ENCODE measurements at regions not wholly inside any gene's neighbourhood (a gene's known extent, or its start where the extent isn't known, plus 50 kb on each side); places are given as distances from the start of the nearest gene placed in this dataset.

DNA sequence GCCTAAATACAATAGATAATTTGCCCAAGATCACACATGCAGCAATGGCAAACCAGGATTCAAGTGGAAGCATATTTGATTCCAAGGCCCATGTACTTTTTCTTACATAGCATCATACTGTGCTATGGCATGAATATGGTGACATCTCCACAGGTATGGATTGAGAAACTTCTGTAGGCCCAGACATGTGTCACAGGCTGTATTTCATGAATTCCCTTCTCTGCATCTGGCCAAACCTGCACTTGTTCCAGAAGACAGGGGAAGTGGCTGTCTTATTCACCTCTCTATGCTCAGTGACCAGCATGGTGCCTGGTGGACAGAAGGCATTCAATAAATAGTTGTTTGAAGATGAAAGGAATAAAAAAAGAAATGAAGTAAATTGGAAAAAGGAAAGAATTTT lies 77.3 kb upstream of the TMEM164 start:
- TF ChIP-seq, protein P1, sequence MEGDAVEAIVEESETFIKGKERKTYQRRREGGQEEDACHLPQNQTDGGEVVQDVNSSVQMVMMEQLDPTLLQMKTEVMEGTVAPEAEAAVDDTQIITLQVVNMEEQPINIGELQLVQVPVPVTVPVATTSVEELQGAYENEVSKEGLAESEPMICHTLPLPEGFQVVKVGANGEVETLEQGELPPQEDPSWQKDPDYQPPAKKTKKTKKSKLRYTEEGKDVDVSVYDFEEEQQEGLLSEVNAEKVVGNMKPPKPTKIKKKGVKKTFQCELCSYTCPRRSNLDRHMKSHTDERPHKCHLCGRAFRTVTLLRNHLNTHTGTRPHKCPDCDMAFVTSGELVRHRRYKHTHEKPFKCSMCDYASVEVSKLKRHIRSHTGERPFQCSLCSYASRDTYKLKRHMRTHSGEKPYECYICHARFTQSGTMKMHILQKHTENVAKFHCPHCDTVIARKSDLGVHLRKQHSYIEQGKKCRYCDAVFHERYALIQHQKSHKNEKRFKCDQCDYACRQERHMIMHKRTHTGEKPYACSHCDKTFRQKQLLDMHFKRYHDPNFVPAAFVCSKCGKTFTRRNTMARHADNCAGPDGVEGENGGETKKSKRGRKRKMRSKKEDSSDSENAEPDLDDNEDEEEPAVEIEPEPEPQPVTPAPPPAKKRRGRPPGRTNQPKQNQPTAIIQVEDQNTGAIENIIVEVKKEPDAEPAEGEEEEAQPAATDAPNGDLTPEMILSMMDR (IDR thresholded peaks at IDR 0.05) = no peak
- Histone ChIP-seq H3K4me1 (ENCODE audit: control insufficient read depth, insufficient read depth, low read length) (no peaks in the 10 kb centered on the region), H3K9me3 (ENCODE audit: control insufficient read depth, insufficient read depth, low read length) (no peaks in the 10 kb centered on the region), H3K27ac (ENCODE audit: low read length) (no peak overlapping the region), H3K36me3 (ENCODE audit: control insufficient read depth, insufficient read depth, low read length) (no peaks in the 10 kb centered on the region), H3K4me3 (ENCODE audit: low read length) (no peak overlapping the region), H3K27me3 (ENCODE audit: control insufficient read depth, insufficient read depth, low read length) (no peaks in the 10 kb centered on the region)
- Mint-ChIP-seq H3K4me1 (no peaks in the 10 kb centered on the region), H3K36me3 (no peaks in the 10 kb centered on the region), H3K27me3 (ENCODE audit: low read depth in 2 of 2) (no peaks in the 10 kb centered on the region), H3K27ac (no peak overlapping the region), H3K9me3 (no peaks in the 10 kb centered on the region), H3K4me3 (no peak overlapping the region)
- ATAC-seq (no peak), DNase-seq (no peak)
- intact Hi-C loops (cut with micrococcal nuclease) = no loop called here

DNA sequence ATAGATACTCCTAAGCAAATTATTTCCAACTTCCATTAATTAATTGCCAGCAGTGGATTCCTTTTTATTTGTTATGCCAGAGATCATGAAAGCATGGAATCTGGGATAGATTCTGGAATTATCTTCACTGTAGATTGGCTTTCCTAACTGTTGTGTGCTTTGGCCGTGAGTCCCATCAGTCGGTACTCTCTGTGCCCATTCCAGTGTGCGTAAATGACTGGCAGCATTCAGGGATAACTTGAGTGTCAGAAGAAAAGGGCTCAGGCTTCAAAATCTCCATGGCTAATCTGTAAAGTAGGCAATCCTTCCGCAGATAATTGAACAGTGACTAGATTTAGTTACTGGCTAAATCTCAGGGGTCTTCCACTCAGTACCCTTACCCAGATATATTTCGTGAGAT lies 76.8 kb upstream of the TMEM164 start:
- no peaks in the 10 kb centered on the region for H3K36me3 ChIP-seq (ENCODE audit: control insufficient read depth, insufficient read depth, low read length)
- no peaks in the 10 kb centered on the region for H3K27me3 Mint-ChIP-seq (ENCODE audit: low read depth in 2 of 2)
- H3K27me3 ChIP-seq (ENCODE audit: control insufficient read depth, insufficient read depth, low read length) = no peaks in the 10 kb centered on the region
- no peaks in the 10 kb centered on the region for H3K9me3 Mint-ChIP-seq
- no peak overlapping the region for H3K27ac Mint-ChIP-seq
- H3K4me1 Mint-ChIP-seq = no peaks in the 10 kb centered on the region
- no peak overlapping the region for H3K27ac ChIP-seq (ENCODE audit: low read length)
- intact Hi-C loops (cut with micrococcal nuclease) = no loop called here
- H3K4me1 ChIP-seq (ENCODE audit: control insufficient read depth, insufficient read depth, low read length) = no peaks in the 10 kb centered on the region
- no peak overlapping the region for H3K4me3 Mint-ChIP-seq
- H3K9me3 ChIP-seq (ENCODE audit: control insufficient read depth, insufficient read depth, low read length) = no peaks in the 10 kb centered on the region
- no peak for ATAC-seq
- TF ChIP-seq, protein P1 (IDR thresholded peaks at IDR 0.05) = no peak
- no peak overlapping the region for H3K4me3 ChIP-seq (ENCODE audit: low read length)
- WGBS (ENCODE audit: insufficient coverage) = 98% methylated on average over 5 of the region's 5 CpGs
- H3K36me3 Mint-ChIP-seq = no peaks in the 10 kb centered on the region
- DNase-seq = no peak

DNA sequence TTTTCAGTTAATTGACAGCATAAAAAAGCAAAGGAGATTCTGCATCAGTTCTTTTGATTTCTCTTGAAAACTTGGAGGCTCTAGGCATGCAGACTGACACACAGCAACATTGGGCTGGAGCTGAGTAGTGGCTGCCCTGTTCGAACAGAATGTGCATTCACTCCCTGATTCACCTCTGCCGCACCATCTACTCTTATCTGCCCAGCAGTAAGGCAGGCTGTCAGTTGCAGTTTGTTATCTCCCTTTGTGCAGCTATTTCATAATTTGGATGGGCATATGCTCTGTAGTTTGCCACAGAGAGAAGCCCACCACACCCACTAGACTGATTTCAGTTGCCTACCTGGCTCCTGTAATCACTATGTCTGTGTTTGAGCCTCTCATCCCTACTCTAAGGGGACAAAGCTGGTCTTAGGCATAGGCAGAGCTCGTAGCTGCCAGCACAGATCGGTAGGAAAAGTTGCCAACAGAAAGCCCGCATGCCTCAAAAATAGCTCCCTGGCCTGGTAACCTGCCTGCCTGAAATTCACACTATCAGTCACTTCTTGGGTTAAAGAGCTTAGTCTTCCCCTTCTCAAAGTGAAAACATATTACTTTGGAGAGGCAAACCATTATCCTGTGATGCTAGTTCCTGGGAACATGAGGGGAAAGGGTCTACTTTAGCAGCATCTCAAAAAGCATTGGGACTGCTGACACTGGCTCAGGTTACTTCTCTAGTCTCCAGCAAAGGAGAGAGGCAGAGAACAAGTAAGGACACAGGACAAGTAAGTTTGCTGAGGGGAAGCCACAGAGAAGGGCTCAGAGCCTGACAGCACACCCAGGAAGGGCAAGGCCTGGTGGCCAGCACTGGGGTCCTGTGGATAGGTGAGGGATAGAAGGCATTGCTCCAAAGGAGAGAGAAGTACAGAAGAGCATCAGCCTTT lies 75.9 kb upstream of the TMEM164 start:
- DNase-seq = no peak
- no peaks in the 10 kb centered on the region for H3K4me1 Mint-ChIP-seq
- Histone ChIP-seq H3K4me3 (ENCODE audit: low read length) (no peak overlapping the region), H3K4me1 (ENCODE audit: control insufficient read depth, insufficient read depth, low read length) (no peaks in the 10 kb centered on the region), H3K9me3 (ENCODE audit: control insufficient read depth, insufficient read depth, low read length) (no peaks in the 10 kb centered on the region), H3K27me3 (ENCODE audit: control insufficient read depth, insufficient read depth, low read length) (no peaks in the 10 kb centered on the region), H3K27ac (ENCODE audit: low read length) (no peak overlapping the region), H3K36me3 (ENCODE audit: control insufficient read depth, insufficient read depth, low read length) (no peaks in the 10 kb centered on the region)
- 94% methylated on average over 5 of the region's 5 CpGs for WGBS (ENCODE audit: insufficient coverage)
- H3K4me3 Mint-ChIP-seq = no peak overlapping the region
- no peaks in the 10 kb centered on the region for H3K36me3 Mint-ChIP-seq
- no peak overlapping the region for H3K27ac Mint-ChIP-seq
- H3K9me3 Mint-ChIP-seq = no peaks in the 10 kb centered on the region
- intact Hi-C loops (cut with micrococcal nuclease) = no loop called here
- TF ChIP-seq, protein P1 (IDR thresholded peaks at IDR 0.05) = no peak
- ATAC-seq = no peak
- H3K27me3 Mint-ChIP-seq (ENCODE audit: low read depth in 2 of 2) = no peaks in the 10 kb centered on the region
